ES-I3 (cell line): ENCODE measurements at regions not wholly inside any gene's neighbourhood (a gene's known extent, or its start where the extent isn't known, plus 50 kb on each side); places are given as distances from the start of the nearest gene placed in this dataset.
"Not testable (repeated sequence)": the region's sequence is repeated elsewhere in the genome, so short reads cannot be mapped to it uniquely, and the experiment has no call there.

Experiments
- H3K36me3 ChIP-seq: 2 replicates; pipeline ENCODE4 v1.6.1; 2013; ENCODE audit warnings: mild to moderate bottlenecking, low read length, control low read depth, moderate library complexity; ENCODE audit not compliant: insufficient read depth
- H3K4me1 ChIP-seq: 2 replicates; pipeline ENCODE4 v1.6.1; 2013; ENCODE audit warnings: mild to moderate bottlenecking, control low read depth, low read length; ENCODE audit not compliant: insufficient read depth
- H3K9ac ChIP-seq: 2 replicates; pipeline ENCODE4 v1.6.1; 2013; ENCODE audit warnings: low read depth, mild to moderate bottlenecking, low read length, moderate library complexity
- H3K9me3 ChIP-seq: 2 replicates; pipeline ENCODE4 v1.6.1; 2013; ENCODE audit warnings: mild to moderate bottlenecking, low read length, moderate library complexity; ENCODE audit not compliant: control insufficient read depth, insufficient read depth

DNA sequence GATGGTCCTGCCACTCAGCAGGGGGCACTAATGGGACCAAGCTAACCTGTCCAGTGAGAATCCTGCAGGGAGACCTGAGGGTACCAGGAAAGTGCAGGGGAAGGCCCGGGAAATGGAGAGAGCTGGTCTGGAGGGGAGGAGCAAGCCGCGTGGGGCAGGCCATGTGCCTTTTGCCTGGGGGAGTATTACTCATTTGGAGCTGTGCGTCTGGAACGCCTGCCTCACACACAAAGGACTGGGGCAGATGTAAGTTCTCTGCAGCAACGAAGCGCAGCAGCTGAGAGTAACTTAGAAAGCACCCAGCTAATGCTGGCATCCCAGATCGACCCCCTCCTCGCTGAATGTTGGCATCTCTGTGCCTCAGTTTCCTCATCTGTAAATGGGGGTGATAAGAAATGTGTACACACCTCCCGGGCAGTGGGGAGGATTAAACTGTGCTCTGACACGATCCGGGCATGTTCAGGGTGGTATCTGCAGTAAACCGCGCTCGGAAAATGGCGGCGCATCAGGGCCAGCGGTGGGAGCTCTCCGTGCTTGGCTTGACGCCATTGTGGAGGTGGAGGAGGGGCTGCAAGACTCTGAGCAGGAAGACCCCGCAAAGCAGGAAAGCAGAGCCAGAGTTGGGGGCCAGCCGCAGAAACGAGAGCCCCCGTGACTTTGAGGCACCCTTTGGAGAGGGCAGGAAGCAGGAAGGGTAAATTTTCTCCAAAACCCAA lies 212.5 kb downstream of the NPHP4 start:
- H3K36me3 ChIP-seq = no peaks in the 10 kb centered on the region
- no peaks in the 10 kb centered on the region for H3K9me3 ChIP-seq
- H3K9ac ChIP-seq = no peak overlapping the region

GRCh38 chr1:5776035-5776550 lies 216.1 kb downstream of the NPHP4 start:
- Histone ChIP-seq H3K9me3 (no peaks in the 10 kb centered on the region), H3K36me3 (no peaks in the 10 kb centered on the region), H3K4me1 (no peaks in the 10 kb centered on the region), H3K9ac (no peak overlapping the region)

More for the DNA sequence above, 212.5 kb downstream of the NPHP4 start:
- no peaks in the 10 kb centered on the region for H3K4me1 ChIP-seq

GRCh38 chr1:5774019-5774418 lies 218.2 kb downstream of the NPHP4 start:
- H3K9ac ChIP-seq = no peak overlapping the region
- no peaks in the 10 kb centered on the region for H3K36me3 ChIP-seq
- no peaks in the 10 kb centered on the region for H3K4me1 ChIP-seq
- H3K9me3 ChIP-seq = no peaks in the 10 kb centered on the region

- no peaks in the 10 kb centered on the region for H3K36me3 ChIP-seq
- H3K9ac ChIP-seq = no peak overlapping the region
- no peaks in the 10 kb centered on the region for H3K9me3 ChIP-seq
- no peaks in the 10 kb centered on the region for H3K4me1 ChIP-seq
These were observed 220.4 kb downstream of the NPHP4 start for GRCh38 chr1:5771788-5772187.

DNA sequence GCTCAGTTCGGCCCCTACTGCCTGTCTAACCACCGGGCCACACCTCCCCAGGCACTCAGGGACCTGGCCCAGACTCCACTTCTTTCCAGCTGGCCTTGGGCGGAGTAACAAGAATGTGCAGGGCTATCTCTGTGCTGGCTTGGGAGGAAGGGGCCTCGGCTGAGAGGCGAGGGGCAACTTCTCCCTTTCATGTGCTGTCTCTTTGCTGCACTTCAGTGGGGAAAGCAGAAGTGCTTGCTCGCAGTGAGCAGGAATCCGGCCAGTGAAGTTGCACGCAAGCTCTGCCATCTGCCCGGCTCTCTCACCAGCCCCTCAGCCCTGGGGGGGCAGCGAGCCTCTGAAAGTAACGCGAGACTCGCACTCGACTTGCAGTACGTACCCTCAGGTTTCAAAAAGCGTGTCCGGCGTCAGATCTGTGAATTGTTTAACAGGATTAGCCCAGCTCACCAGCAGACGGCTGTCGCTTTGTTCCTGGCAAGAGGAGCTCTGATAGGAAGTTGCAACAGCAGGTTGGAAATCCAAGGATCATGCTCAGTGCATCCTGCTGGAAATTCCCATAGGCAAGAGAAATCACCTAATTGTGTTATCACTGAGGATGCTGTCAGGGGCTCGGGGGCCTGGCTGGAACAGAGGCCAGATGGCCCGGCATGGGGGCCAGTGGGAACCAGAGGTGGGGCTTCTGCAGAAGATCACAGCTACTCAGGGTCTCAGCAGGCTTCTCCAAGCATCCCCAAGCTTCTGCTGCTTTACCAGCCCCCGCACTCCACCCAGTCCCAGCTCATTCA lies 221.1 kb downstream of the NPHP4 start:
- Histone ChIP-seq H3K9ac (no peak overlapping the region), H3K9me3 (no peaks in the 10 kb centered on the region), H3K4me1 (no peaks in the 10 kb centered on the region), H3K36me3 (no peaks in the 10 kb centered on the region)

DNA sequence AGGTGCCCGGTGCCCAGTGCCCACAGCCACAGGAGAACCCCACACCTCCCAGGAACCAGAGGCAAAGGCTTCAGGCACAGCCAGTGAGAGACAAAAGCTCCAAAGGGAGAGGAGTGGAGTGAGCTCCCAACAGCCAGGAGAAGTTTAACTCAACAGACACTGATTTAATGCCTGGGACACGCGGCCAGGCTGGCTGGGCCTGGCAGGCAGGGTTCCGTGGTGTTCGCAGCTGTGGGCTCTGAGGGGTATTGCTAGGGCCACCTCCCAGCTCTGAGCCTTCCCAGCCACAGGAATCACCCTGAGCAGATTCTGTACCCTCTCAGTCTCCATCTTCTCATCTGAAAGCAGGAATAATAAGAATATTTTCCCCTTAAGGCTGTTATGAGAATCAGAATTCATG lies 222.5 kb downstream of the NPHP4 start:
- H3K36me3 ChIP-seq = no peaks in the 10 kb centered on the region
- H3K4me1 ChIP-seq = no peaks in the 10 kb centered on the region
- H3K9ac ChIP-seq = no peak overlapping the region
- no peaks in the 10 kb centered on the region for H3K9me3 ChIP-seq

GRCh38 chr1:5769146-5769545 lies 223.1 kb downstream of the NPHP4 start:
- H3K9me3 ChIP-seq = no peaks in the 10 kb centered on the region
- H3K4me1 ChIP-seq = no peaks in the 10 kb centered on the region

DNA sequence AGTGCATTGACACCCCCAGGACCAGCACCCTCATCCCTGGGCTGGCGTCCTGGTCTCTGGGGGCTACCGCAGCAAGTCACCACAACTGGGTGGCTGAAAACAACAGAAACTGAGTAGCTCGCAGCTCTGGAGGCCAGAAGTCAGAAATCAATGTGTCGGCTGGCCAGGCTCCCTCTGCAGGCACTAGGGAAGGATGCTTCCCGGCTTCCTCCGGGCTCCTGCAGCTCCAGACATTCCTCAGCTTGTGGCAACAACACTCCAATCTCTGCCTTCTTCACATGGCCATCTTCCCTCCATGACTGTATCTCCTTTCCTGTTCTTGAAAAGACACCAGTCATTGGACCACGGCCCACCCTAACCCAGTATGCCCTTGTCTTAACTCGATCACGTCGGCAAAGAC lies 224.2 kb downstream of the NPHP4 start:
- Histone ChIP-seq H3K9me3 (no peaks in the 10 kb centered on the region), H3K4me1 (no peaks in the 10 kb centered on the region), H3K9ac (no peak overlapping the region), H3K36me3 (no peaks in the 10 kb centered on the region)

More at GRCh38 chr1:5769146-5769545, 223.1 kb downstream of the NPHP4 start:
- H3K9ac ChIP-seq = no peak overlapping the region
- no peaks in the 10 kb centered on the region for H3K36me3 ChIP-seq

DNA sequence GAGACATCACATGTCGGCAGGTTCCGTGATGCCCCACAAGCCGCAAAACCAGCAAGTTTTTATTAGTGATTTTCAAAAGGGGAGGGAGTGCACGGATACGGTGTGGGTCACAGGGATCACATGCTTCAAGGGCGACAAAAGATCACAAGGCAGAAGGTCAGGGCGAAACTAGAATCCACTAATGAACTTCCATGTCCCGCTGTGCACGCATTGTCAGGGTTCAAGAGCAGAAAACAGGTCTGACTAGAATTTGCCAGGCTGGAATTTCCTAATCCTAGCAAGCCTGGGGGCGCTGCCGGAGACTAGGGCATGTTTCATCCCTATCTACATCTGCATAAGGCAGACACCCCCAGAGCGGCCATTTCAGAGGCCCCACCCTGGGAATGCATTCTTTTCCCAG lies 225.2 kb downstream of the NPHP4 start:
- H3K36me3 ChIP-seq, H3K4me1 ChIP-seq, H3K9ac ChIP-seq, H3K9me3 ChIP-seq: not testable (repeated sequence)

GRCh38 chr1:5765997-5766913 lies 226.0 kb downstream of the NPHP4 start:
- Histone ChIP-seq H3K9ac (no peak overlapping the region), H3K9me3 (no peaks in the 10 kb centered on the region), H3K36me3 (no peaks in the 10 kb centered on the region), H3K4me1 (no peaks in the 10 kb centered on the region)

DNA sequence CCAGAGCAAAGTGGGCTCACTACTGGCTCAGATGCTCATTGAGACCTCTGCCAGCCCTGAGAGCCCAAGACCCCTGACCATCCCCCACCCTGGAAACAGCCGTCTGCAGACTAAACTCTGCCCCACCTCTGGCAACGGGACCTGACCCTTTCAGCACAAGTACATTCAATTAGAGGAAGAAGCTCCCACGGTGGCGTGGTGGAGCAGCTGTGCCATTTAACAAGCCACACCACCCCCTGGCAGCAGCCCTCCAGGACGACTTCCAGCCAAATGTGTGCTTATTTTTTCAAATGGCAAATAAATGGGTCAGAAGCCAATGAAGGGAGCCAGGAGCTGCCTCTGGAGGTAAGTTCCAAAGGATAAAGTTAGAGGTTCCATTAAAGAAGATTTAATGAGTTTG lies 226.7 kb downstream of the NPHP4 start:
- H3K9me3 ChIP-seq = no peaks in the 10 kb centered on the region
- no peak overlapping the region for H3K9ac ChIP-seq
- no peaks in the 10 kb centered on the region for H3K4me1 ChIP-seq
- no peaks in the 10 kb centered on the region for H3K36me3 ChIP-seq

DNA sequence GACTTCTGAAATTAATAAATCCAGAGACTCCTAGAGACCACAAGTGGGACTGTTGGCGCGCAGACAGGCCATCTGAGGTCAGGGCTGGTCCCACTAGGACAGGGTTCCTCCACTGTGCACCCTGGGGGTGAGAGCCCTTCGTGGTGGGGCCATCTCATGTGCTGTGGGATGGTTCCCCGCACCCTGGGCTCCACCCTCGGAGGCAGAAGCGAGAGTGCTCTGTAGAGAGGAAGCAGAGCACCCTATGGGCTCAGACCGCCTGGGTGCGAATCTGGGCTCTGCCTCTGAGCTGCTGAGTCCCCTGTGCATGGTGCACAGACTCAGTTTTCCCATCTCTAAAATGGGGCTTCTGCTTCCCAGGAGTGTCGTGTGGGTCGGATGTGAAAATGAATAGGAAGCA lies 227.3 kb downstream of the NPHP4 start:
- Histone ChIP-seq H3K36me3 (no peaks in the 10 kb centered on the region), H3K4me1 (no peaks in the 10 kb centered on the region), H3K9ac (no peak overlapping the region), H3K9me3 (no peaks in the 10 kb centered on the region)

GRCh38 chr1:5764464-5764863 lies 227.8 kb downstream of the NPHP4 start:
- Histone ChIP-seq H3K9ac (no peak overlapping the region), H3K9me3 (no peaks in the 10 kb centered on the region), H3K4me1 (no peaks in the 10 kb centered on the region), H3K36me3 (no peaks in the 10 kb centered on the region)

DNA sequence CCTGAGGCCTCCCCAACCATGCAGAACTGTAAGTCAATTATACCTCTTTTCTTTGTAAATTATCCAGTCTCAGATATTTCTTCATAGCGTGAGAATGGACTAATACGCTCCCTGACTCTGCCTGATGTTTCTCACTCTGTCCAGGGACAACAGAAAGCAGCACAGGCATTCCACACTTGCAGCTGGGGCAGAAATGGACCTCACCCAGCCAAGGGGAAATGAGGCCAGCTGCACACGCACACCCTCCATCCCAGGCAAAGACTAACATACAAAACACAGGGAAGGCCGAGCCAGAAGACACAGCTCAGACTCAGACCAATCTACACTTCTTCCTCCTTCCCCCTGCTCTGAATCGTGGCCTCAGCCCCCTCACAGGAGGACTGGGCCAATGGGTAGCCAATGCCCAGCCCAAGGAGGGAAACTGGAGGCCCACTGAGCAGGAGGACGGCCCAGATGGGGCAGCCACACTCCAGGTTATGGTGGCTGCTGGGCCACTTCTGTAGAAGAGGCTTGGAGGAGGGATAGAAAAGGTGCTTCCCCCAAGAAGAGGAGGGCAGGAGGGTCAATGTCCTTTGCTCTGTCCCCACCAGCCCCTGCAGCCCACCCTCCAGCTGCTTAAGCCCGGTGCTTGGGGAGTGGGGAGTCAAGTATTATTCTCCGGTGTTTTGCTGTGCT lies 228.4 kb downstream of the NPHP4 start:
- Histone ChIP-seq H3K9me3 (no peaks in the 10 kb centered on the region), H3K4me1 (no peaks in the 10 kb centered on the region), H3K9ac (no peak overlapping the region), H3K36me3 (no peaks in the 10 kb centered on the region)
